A549 (cell line): ENCODE measurements at regions not wholly inside any gene's neighbourhood (a gene's known extent, or its start where the extent isn't known, plus 50 kb on each side); places are given as distances from the start of the nearest gene placed in this dataset.

ENCODE experiments used
- CHD2 ChIP-seq: fragments of 150-350 bp; IDR thresholded peaks from 2 replicates; pipeline ENCODE4 v1.6.1; 2014; ENCODE audit warnings: low read length; ENCODE audit not compliant: partially characterized antibody
- CTCF ChIP-seq: fragments of >200 bp; sonication (Bioruptor Twin); formaldehyde crosslinking; IDR thresholded peaks from 3 replicates; pipeline ENCODE4 v1.5.1; 2016
- EP300 ChIP-seq, 2 experiments: fragments of >200 bp; sonication (Bioruptor Twin); formaldehyde crosslinking; IDR thresholded peaks; 2 replicates in 1 of 2; 3 replicates in 1 of 2; pipeline ENCODE4 v1.6.1; 2016 to 2017
- HEYL ChIP-seq: fragments of 250-450 bp; sonication (Bioruptor Pico); IDR thresholded peaks from 2 replicates; pipeline ENCODE4 v1.8.0; 2021; ENCODE audit warnings: mild to moderate bottlenecking, moderate library complexity
- HOXA7 ChIP-seq: fragments of 250-450 bp; sonication (Bioruptor Pico); IDR thresholded peaks from 2 replicates; pipeline ENCODE4 v1.5.0; 2020; ENCODE audit warnings: mild to moderate bottlenecking, moderate library complexity
- MAZ ChIP-seq: fragments of 150-350 bp; IDR thresholded peaks from 2 replicates; pipeline ENCODE4 v1.6.1; 2014; ENCODE audit warnings: antibody characterized with exemption, low read depth, low read length, borderline replicate concordance
- NR3C1 ChIP-seq: fragments of >200 bp; sonication (Bioruptor Twin); formaldehyde crosslinking; IDR thresholded peaks from 3 replicates; pipeline ENCODE4 v1.6.1; 2017
- POLR2A ChIP-seq: IDR thresholded peaks from 2 replicates; pipeline ENCODE4 v1.6.1; 2012; ENCODE audit warnings: mild to moderate bottlenecking, low read length
- RCOR1 ChIP-seq: fragments of 150-350 bp; IDR thresholded peaks from 2 replicates; pipeline ENCODE4 v1.6.1; 2014; ENCODE audit warnings: antibody characterized with exemption, low read length, low read depth
- RFX5 ChIP-seq: fragments of 450-650 bp; IDR thresholded peaks from 2 replicates; pipeline ENCODE4 v1.7.1; 2014; ENCODE audit warnings: antibody characterized with exemption, mild to moderate bottlenecking, moderate library complexity
- SREBF2 ChIP-seq: fragments of 450-650 bp; IDR thresholded peaks from 2 replicates; pipeline ENCODE4 v1.6.1; 2014; ENCODE audit warnings: mild to moderate bottlenecking, moderate library complexity

GRCh38 chr2:240366901-240367300, 68.6 kb upstream of the GPC1 start:
- TF ChIP-seq EP300 (IDR thresholded peaks at IDR 0.05): no peak
- no peak for TF ChIP-seq CTCF
- TF ChIP-seq HOXA7: no peak
- TF ChIP-seq NR3C1: no peak
- no peak for TF ChIP-seq CHD2
- TF ChIP-seq POLR2A: no peak
- TF ChIP-seq SREBF2: no peak
- TF ChIP-seq MAZ: no peak
- no peak for TF ChIP-seq RCOR1
- TF ChIP-seq HEYL: no peak
- no peak for TF ChIP-seq RFX5
